Astrocyte of the spinal cord (primary cell): ENCODE measurements at regions not wholly inside any gene's neighbourhood (a gene's known extent, or its start where the extent isn't known, plus 50 kb on each side); places are given as distances from the start of the nearest gene placed in this dataset.

ENCODE experiments used
- DNase-seq: peaks from one replicate; pipeline ENCODE4 v3.0.0; 2011; ENCODE audit warnings: low read depth, low spot score
- H3K4me3 ChIP-seq: 2 replicates; pipeline ENCODE4 v1.5.1; 2011; ENCODE audit warnings: low read depth, mild to moderate bottlenecking, low read length, moderate library complexity
- CTCF ChIP-seq: IDR thresholded peaks from 2 replicates; pipeline ENCODE4 v1.5.1; 2012; ENCODE audit warnings: low read depth, mild to moderate bottlenecking, low read length, inconsistent platforms
- in situ Hi-C: cut with HindIII; loops from 2 replicates; pipeline ENCODE4 v1.10.0; 2017; ENCODE audit warnings: low sequenced_read_pairs

DNA sequence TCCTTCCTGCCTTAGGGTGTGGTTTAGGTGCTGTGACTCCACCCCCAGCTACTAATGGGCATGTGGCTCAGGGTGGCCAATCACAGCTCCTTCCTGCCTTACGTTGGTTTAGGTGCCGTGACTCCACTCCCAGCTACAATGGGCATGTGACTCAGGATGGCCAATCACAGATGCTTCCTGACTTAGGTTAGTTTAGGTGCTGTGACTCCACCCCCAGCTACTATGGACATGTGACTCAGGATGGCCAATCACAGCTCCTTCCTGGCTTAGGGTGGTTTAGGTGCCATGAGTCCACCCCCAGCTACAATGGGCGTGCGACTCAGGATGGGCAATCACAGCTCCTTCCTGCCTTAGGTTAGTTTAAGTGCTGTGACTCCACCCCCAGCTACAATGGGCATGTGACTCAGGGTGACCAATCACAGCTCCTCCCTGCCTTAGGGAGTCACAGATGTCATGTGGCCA, 163.9 kb downstream of the TBX5 start:
- no peak overlapping the region for H3K4me3 ChIP-seq
- no peak for TF ChIP-seq CTCF
- in situ Hi-C loops: no loop called here
- DNase-seq: no peak

DNA sequence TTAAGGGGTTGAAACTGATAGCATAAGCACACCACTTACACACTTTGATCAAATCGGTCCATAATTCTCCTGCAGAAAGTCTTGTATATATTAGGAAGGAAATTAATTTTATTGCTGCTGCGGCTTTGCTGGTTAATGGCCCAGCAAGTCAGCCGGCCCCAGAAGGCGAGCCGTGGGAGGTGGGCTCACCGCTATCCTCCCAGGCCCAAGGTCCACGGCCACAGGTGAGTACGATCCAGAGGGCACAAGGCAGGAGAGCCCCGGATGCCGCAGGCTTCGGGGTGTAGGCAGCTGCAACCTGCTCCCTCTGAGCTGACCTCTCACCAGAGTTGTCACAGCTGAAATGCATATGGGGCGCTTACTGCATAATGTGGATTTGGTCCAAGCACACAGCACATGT, 165.7 kb downstream of the TBX5 start:
- in situ Hi-C loops: no loop called here
- TF ChIP-seq CTCF: no peak
- no peak for DNase-seq
- H3K4me3 ChIP-seq: no peak overlapping the region

DNA sequence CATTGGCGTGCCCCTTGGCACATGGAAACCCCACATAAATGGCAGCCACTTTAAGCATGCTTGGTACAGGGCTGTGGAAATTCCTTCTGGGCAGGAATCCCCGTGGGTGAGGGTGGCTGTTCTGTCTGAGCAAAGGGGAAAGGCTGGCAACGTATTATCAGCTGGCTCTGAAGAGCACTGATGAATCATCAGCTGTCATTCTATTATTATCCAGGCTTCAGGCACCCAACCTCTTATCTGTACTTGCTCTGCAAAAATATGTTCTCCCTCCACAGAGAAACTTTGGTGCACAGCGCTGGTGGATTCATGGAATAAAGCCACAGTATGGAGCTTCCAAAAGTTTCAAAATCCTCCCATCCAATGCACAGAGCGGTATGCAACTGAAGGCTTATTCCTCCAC, 167.1 kb downstream of the TBX5 start:
- in situ Hi-C loops: no loop called here
- H3K4me3 ChIP-seq: no peak overlapping the region
- no peak for TF ChIP-seq CTCF
- DNase-seq: no peak

- in situ Hi-C loops: no loop called here
- DNase-seq: no peak
- no peak for TF ChIP-seq CTCF
- no peak overlapping the region for H3K4me3 ChIP-seq
Observed at GRCh38 chr12:114237230-114237629, 168.7 kb downstream of the TBX5 start.

- no peak for DNase-seq
- H3K4me3 ChIP-seq: no peak overlapping the region
- in situ Hi-C loops: no loop called here
- no peak for TF ChIP-seq CTCF
Observed at GRCh38 chr12:114232187-114232586, 173.8 kb downstream of the TBX5 start.

DNA sequence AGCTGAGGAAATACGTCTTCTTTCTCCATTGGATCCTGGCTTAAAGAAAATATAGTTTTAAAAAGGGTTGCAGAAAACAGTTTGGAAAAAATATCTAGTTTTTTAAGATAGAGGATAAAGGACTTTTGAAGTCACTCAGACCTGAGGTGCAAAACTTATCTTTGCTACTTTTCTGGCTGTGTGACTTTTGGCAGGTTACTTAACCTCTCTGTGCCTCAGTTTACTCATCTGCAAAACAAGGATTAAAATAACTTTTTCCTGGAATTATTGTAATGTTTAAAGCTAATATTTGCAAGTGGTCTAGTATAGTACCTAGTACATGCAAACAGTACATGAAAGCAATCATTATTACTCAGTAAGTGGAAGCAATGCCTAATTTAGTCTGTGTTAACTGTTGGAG, 176.8 kb downstream of the TBX5 start:
- H3K4me3 ChIP-seq: no peak overlapping the region
- no peak for TF ChIP-seq CTCF
- in situ Hi-C loops: no loop called here
- no peak for DNase-seq
